Cortex of kidney (tissue), 1 donor: ENCODE measurements at regions not wholly inside any gene's neighbourhood (a gene's known extent, or its start where the extent isn't known, plus 50 kb on each side); places are given as distances from the start of the nearest gene placed in this dataset.

Source experiments
- DNase-seq: peaks from one replicate; lab custom pipeline; 2025; lab: John Stamatoyannopoulos, UW

DNA sequence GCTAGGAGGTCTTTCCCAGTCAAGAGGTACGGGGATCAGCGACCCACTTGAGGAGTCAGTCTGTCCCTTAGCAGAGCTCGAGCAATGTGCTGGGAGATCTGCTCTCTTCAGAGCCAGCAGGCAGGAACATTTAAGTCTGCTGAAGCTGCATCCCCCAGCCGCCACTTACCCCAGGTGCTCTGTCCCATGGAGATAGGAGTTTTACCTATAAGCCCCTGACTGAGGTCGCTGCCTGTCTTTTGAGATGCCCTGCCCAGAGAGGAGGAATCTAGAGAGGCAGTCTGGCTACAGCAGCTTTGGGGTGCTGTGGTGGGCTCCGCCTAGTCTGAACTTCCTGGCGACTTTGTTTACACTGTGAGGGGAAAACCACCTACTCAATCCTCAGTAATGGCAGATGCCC, 874.9 kb upstream of the FLRT2 start:
- DNase-seq: no peak

DNA sequence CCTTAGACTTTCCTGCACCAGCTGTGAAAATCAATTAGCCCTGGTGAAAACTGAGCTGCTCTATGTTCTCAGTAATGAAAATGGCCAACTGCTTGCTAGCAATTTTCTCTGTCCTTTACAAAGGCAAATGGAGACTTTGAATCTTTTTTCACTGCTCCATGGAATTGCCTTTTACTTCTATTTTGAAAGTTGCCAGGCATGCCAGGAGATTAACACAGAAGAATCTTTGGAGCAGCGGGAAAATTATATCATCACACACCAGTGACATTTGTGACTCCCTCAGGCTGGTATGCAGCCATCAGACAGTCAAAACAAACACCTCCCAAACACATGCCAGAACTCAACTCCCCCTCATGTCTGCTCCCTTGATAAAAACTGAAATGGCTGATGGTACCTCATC, 872.0 kb upstream of the FLRT2 start:
- no peak for DNase-seq

DNA sequence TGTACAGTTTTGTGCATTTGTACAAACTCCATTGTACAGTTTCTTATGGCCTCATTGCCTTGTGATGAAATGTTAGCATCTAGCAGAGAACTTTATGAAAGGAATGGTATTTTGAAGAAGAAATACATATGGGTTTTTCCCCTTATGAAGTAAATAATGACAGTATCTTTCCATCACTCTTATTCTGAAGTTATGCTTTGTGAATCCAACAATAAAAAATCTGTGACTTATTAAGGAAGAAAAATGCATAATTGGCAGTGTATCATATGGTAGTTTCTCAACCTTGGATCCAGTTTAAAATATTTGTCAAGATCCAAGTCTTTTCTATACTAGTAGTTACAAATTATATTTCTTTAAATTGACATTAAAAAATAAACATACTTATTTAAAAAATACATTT, 859.1 kb upstream of the FLRT2 start:
- no peak for DNase-seq

DNA sequence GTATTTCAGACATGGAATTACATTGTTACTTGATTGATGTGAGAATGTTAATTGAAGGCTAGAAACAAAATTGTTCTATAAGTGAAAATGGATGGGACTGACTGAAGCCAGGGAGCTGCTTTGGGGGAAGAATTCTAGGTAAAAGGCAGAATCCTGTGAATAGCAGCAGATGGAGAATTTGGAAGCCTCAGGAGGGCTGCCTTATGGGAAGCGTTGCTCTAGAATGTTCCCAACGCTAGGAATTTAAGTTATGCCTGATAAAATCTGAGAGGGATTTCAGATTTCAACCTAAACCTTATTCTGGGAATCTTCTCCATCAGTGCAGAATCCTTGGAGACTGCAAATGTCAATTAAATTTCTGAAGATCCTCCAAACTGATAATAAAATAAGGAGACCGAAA, 858.2 kb upstream of the FLRT2 start:
- DNase-seq: no peak

DNA sequence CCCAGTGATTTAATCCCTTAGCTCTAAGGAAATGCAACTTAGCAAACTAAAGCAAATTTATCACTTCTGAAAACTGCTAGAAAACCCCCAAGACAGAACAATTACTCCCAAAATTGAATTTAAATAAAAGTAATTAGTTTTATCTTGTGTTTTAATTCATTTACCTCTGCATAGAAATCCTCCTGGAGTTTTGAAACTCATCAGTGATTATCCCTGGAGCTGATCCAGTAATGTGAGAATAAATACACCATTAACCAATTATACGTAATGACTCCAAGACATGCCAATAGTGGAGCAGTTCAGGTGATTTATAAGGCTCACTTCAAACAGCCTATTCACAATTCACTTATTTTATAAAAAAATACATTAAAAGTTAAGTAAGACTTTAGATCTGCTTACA, 855.3 kb upstream of the FLRT2 start:
- DNase-seq: no peak

DNA sequence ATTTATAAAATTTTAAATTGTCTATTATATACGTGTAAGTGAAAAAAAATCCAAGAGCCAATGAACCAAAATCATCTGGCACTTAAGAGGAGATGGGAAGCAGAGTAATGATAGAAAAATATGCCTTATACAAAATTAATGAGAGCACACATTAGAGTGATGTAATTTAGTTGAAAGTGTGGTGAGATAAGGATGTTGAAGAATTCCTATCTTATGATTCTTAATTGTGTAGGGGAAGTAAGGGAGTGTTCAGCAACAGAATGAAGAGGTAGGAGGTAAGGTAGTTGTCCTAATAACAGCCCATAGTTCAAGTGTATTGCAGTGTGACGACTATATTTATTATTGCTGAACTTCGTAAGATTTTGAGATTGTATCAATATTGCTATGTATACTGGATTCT, 843.4 kb upstream of the FLRT2 start:
- DNase-seq: no peak

DNA sequence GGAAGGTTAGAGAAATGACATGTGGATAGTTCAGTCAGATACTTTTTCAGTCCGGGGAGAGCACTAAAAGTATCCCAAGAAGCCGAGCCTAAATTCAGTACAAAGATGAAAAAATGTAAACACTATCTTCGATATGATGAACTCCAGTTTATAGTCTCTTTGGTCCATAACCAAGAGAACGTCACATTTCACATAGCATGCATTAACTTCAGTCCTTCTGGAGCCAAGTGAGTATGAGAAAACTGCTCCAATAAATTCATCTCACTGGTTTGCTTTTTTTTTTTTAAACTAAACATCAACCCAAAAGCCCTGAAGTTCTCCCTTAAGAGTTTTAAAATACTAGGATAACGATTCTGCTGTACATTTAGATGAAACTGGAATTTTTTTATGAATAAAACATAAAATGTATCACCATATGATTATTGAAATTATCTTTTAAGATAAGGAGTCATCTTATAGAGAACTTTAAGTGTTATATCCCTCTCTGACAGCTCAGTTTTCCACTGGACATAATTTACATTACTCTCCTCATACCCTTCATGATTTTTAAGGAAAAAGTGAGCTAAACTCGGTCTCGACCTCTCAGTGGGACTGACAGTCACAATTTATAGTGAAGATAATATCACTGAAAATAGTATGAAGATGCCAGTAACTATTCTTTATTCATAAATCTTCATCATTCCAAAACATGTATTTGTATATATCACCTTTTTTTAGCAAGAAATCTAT, 841.5 kb upstream of the FLRT2 start:
- no peak for DNase-seq

DNA sequence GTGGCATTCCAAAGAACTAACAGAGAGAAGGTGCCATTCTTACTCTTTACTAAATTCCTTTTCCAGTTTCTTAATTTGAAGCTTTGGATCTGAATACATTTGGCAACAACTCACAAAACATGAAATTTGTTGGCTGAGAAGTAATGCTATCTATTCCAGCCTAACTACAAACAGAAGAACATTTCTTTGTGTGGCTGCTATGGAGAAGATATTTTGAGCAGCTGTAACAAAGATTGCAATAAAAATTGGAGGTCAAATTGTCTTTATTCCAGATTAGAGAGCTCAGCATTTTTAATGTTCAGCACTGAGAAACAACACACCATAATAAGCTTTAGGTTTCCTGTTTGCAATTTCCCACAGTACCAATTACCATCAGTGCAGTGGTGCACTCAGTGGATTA, 835.8 kb upstream of the FLRT2 start:
- DNase-seq: no peak

DNA sequence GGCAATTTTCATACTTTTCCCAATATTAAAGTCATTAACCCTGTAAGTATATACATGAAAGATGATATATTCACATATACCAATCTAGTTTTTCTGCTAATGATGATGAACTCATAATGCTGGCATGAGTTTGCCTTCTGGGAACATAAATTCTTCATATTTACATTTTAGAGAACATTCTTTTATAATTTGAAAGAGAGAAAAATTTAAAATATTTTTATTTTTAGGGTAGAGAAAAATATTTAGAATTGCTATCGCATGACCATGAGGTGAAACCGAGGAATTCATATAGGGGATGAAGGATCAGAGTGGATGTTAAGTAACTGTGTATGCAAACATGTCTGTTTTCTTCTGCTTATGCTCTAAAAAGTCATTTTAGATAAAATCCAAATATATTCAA, 825.3 kb upstream of the FLRT2 start:
- DNase-seq: no peak

DNA sequence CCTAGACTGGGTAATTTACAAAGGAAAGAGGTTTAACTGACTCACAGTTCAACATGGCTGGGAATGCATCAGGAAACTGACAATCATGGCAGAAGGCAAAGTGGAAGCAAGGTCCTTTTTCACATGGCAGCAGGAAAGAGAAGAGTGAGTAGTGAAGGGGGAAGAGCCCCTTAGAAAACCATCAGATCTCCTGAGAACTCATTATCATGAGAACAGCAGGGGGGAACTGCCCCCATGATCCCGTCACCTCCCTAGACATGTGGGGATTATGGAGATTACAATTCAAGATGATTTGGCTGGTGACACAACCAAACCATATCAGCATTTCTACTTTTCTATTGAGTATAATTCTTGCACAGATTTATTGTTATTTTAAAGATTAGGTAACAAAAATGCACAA, 822.1 kb upstream of the FLRT2 start:
- DNase-seq: no peak

DNA sequence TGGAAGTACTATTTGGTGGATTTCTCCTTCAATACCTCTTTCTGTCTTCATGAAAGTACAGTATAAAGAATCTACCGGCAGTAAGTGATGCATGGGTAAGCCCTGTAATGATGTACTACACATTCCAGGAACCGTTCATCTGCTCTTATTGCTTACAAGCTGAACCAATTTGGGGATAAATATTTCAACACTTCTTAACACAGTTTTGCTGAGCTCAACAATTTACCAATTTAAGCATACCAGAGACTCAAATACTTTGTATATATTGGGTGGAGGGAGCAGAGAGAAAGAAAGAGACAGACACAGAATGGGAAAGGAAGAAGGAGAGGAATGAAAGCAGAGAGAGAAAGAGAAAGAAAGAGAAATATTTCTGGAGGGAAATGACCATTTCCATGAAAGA, 821.1 kb upstream of the FLRT2 start:
- no peak for DNase-seq

DNA sequence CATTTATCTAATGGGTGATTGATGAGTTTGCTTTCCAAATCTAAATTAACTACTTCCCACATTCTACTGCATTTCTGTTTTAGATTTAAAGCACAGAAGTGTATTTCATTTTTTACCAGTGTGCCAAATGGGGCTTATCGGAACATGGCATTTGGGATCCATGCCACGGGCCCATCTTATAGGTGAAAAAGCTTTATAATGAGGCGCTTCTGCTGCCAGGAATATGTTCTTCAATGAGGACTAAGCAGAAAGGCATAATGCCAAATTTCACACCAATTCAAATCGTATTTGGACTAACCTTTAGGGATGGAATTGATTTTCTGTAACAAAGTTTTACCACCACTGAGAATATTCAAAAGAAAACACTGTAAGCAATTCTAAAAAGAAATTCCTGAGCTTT, 803.5 kb upstream of the FLRT2 start:
- DNase-seq: no peak

DNA sequence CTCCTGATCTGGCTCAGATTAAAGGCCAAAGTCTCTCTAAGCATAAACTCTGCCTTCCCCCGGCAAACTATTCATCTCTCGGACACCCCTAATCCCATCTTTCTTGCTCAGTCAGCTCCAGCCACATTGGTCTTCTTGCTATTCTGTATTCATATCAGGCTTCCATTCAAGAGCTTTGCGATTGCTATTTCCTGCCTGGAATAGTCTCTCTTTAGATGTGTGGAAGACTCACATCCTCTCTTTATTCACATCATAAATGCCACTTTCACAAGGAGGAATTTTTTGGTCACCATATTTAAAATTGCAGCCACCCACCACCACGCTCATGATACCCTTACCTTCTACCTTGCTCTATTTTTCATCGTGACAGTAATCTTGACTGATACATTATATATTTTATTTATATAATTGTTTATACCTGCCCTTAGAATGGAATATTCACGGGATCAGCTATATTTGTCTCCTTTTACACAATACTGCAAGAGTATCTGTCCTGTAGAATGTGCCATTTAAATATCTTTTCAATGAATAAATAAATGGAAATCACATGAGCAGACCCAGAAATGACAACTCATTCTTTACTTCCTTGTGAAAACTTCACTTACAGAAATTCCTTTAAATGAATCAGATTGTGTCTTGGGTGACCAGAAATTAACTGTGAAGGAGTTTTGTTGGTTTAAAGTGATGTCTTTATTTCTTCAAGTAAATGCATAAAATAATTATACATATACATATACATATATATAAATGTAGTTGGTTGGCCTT, 780.6 kb upstream of the FLRT2 start:
- DNase-seq: no peak

DNA sequence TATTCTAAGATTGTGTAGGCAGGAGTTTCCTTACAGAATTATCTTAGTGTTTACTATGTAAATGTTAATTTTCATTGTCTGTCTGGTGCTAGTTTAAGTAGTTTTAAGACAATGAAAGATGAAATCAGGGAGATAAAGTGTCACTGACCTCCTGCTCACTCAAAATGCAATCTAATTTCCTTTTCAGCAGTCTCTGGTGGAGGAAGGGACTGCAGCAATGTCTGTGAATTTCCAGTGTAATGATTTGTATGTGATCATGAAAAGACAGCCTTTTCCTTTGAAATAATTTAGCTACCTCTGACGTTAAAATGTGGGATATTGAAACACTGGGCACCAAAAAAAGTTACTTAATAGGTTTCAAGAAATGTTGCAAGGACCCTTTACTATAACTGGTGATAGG, 779.7 kb upstream of the FLRT2 start:
- no peak for DNase-seq

DNA sequence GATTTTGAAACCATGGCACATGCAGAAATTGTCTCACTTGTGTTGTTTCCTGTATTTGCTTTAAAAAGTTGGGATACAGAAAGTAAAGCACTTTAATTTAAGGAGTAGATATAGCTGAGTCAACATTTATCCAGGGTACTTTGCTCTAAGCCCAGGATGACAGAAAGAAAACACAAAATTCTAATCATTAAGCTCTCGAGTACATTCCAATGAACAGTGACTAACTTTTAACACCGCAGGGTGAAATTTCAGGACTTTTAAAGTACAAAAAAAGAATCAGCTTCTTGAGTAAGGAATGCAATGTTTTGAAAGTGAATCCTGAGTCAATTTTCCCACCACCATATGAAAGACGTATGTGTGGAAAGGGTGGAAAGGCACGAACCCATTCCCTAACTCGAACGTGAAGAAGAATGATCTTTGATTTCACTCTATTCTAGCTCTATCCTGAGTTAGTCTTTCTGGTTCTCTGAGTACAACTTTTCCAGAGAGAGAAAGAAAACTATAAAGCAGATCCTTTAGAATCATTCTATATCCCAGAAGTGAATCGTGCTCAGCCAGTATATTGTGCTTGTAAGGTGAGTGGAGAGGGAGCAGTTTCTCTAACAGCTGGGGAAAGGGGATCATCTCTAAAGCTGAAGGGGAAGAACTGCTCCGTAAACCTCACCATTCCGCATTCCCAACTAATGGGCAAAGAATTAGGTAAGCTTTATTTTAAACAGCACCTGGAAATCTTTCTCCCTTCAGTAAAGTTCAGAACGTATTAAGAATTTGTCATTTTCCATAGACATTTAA, 779.0 kb upstream of the FLRT2 start:
- no peak for DNase-seq

DNA sequence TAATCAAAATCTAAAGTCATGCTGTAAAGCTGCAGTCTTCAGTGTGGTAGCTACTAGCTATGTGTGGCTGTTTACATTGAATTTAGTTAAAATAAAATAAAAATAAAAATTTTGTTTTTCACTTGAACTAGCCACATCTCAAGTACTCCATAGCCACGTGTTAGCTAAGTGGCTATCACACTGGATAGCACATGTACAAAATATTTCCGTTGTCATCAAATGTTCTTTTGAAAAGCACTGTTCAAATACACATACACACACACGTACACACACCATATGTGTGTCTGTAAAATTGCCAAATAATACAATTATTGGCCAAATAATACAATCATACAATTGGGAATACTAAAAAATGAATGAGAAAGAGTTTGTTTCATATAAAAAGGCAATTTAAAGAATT, 778.2 kb upstream of the FLRT2 start:
- DNase-seq: no peak

DNA sequence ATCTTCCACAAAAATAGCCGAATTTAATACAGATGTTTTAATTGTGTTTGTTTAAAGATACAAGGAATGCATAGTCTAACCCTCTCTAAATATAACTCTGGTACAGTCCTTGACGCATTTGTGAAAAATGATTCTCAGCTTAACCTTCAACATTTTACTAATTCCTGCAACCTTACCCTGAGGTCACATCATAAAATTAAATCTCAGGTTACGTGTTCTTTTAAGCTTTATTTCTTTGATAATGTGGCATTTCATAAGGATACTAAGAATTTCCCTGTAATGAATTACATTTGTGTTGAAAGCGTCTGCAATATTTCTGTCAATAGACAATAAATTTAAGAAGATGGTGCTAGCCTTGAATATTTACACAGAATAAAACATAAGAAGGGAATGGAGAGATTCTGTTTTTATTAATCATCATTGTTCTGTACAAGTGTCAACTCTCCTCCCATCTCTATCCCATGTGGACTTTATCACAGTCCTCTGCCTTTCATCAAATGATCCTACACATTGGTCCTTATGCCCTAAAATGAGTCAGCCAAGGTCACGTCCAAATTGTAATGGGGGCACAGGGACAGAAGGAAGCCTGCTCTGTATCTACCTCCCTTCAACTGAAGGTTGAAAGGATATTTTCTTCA, 769.3 kb upstream of the FLRT2 start:
- DNase-seq: no peak

DNA sequence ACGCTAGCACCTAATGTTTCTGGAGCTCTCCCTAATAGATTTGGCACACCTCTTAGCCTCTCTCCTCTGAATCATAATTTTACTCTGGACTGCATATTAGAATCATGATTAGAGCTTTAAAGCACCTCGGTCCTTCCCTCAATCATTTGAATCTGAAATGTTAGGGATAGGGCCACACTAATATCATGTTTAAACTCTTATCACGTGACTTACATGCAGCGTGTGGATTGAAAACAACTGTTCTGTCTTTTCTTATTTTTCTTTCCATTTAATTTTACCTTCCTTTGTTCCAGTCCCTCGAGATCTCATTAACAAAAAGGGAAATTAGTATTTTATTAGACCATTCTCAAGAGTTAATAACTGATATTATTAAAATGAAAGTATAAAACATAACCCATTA, 762.5 kb upstream of the FLRT2 start:
- no peak for DNase-seq

DNA sequence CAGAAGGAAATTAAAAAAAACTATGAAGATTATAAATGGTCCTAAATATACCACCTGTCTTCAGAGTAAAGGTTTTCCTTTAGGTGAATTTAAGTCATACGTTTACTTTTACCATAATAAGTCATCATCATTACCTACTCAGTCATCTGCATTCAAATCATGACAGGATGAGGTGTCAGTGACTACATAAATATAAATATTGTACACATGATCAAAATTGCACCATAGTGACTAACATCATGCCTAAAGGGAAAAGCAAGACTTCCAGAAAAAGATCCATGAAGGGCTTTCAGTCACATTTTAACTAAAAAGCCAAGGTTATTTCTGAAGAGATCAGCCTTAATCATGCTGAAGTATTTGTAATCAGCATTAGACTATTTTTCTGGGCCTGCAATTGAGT, 759.9 kb upstream of the FLRT2 start:
- no peak for DNase-seq

DNA sequence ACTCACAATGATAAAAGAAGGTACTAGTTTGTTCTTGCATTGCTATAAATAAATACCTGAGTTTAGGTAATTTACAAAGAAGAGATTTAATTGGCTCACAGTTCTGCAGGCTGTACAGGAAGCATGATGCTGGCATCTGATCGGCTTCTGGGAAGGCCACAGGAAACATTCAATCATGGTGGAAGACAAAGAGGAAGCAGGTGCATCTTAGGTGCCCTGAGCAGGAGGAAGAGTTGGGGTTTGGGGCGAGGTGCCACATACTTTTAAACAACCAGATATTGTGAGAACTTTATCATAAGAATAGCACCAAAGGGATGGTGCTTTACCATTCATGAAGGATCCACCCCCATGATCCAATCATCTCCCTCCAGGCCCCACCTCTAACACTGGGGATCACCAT, 752.6 kb upstream of the FLRT2 start:
- no peak for DNase-seq

DNA sequence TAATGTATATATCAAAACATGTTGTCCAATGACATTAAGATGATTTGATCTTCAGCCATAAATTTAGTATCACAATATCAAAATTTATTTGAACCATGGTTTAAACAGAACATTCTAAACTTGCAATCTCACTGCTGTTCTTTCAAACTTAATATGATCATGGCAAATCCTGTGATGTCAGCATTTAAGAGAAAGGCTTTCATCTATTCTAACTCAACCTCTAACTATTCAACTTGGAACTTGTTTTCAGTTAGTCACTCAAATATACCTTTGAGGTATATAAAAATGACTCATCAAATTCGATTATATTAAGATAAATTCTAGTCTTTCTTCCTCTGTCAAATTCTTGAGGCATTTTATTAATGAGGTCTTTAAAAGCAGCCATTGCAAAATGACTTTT, 747.0 kb upstream of the FLRT2 start:
- DNase-seq: no peak

DNA sequence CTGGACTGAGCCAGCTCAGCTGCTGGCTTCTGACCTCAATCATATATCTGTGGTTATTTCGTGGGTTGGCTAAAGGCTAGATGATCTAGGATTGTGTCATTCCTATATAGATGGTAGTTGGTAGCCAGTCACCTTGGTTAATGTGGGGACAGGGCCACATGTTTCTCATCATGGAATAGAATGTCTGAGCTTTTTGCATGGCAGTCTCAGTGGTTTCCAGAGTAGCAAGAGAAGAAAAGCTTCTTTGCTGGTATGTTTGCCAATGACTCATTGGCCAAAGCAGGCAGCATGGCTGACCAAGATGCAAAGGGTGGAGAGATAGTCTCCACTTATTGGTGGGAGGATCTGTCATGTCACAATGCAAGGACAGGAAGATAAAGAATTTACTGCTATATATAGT, 746.4 kb upstream of the FLRT2 start:
- DNase-seq: no peak

DNA sequence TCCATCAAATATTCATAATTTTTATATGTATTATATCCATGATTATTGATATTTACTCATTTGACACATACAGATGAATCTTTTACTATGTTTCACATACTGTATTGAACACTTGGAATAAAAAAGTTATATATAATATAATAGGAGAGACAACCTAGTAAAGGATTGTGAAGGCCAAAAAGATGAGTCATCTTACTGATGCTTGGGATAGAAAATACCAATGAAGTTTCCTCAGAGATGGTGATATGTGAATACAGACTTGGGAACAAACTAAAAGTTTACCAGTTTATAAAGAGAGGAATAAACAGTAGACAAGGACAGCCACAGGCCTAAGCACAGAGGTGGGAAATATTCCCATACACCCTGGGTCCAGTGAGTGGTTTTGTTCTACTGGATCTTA, 743.9 kb upstream of the FLRT2 start:
- no peak for DNase-seq
